COLO668 (cell line): ENCODE measurements at regions not wholly inside any gene's neighbourhood (a gene's known extent, or its start where the extent isn't known, plus 50 kb on each side); places are given as distances from the start of the nearest gene placed in this dataset.

Experiments used
- DNase-seq: peaks from one replicate; lab custom pipeline; 2025; ENCODE audit not compliant: unreplicated experiment; lab: John Stamatoyannopoulos, UW

GRCh38 chr3:7897655-7898054, 604.0 kb upstream of the LMCD1 start:
- DNase-seq: no peak

DNA sequence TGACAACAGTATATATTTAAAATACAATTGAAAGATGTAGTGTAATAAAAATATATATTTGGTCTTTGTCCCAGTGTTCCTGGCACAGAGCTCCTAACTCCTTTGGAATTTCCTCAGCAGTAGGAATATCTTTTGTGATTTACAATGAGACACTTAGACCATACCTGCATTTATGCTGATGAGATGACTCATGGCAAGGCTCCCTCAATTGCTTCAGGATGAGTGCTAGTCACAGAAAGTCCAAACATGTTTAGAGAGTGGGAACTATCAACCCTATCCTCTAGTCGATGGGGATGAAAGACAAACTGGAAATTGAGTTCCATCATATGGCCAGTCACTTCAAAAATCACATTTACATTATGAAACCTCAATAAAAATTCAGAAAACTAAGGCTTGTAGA, 588.3 kb upstream of the LMCD1 start:
- DNase-seq: no peak

DNA sequence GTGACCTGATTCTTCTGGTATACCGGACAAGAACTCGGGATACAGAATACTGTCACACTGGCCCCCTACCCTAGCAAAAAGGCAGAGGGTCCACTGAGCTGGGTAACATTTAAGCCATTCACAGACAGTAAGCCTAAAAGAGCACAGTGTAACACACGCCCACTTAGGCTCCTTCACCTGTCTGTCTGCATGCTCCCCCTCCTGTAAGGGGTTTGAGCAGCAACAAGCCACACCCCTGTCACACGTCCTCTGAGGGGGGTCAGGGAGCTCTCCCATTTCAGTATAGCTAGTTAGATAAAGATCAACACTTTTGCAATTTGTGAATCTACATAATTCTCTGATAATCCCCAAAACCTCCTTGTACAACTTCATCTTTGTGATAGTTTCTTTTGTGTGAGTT, 586.3 kb upstream of the LMCD1 start:
- no peak for DNase-seq

GRCh38 chr3:7917443-7918151, 584.0 kb upstream of the LMCD1 start:
- no peak for DNase-seq

- no peak for DNase-seq
Observed at GRCh38 chr3:7920211-7920610, 581.4 kb upstream of the LMCD1 start.

GRCh38 chr3:7924228-7924627, 577.4 kb upstream of the LMCD1 start:
- no peak for DNase-seq

DNA sequence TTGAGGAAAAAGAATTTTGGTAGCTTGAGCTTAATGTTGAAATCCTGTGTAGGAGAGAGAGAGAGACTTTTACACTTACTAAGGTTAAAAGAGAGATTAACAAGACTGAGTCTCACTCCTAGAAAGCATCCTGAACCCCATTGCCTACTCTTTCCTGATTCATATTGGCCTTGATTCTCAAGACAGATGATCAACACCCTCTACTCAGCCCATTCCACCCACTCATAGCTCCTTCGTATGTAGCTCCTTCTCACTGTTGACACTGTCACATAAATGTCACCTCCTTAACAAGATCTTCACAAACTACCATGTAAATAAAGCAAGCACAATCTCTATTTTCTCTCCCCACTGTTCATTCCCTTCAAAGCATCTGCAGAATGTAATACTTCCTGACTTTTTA, 574.6 kb upstream of the LMCD1 start:
- DNase-seq: no peak

DNA sequence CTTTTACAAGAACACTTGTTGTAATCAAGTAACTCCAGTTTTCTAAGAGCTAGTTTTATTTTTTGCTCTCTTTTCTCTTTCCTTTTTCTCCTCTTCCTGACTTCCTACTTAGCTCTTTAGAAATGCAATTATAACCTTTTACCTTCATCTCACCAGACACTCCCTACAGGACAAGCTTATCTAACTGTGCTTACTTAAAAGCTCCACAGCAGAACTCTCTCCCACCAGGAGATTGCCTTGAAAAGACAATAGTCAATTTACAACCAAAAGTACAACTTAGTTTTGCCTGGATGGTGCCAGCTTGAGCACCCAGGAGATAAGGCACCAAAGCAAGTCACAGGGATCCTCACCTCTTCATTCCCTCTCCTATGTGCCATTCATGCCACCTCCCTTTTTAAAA, 573.8 kb upstream of the LMCD1 start:
- DNase-seq: no peak

DNA sequence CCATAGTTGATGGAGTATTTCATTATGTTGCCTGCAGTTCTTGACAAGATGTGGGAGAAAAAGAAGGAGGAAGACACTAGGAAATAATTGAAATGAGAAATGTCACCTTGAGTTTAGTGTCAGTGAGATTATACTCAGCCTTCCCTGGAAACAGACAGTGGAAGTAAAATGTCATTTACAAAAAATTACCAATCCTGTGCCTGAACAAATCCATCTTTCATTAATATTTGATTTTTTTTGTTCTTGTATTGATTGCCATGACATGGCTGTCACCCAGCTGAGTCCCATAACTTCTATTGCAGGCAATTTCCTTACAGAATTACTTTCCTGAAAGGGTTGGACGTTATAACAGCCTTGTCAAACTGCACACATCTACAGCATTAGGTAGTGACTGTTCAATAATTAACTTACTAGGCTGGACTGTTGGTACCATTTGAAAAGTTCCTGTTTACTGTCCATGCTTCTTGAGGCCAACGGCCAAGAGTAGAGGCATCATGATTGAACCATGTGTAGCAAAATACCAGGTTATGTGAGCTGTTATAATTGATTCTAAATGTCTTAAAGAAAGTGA, 572.2 kb upstream of the LMCD1 start:
- no peak for DNase-seq

DNA sequence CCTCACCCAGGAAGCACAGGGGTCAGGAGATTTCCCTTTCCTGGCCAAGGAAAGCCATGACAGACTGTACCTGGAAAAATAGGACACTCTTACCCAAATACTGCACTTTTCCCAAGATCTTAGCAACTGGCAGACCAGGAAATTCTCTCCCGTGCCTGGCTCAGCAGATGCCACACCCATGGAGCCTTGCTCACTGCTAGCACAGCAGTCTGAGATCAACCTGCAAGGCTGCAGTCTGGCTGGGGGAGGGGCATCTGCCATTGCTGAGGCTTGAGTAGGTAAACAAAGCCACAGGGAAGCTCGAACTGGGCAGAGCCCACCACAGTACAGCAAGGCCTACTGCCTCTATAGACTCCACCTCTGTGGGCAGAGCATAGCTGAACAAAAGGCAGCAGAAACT, 567.3 kb upstream of the LMCD1 start:
- DNase-seq: no peak

DNA sequence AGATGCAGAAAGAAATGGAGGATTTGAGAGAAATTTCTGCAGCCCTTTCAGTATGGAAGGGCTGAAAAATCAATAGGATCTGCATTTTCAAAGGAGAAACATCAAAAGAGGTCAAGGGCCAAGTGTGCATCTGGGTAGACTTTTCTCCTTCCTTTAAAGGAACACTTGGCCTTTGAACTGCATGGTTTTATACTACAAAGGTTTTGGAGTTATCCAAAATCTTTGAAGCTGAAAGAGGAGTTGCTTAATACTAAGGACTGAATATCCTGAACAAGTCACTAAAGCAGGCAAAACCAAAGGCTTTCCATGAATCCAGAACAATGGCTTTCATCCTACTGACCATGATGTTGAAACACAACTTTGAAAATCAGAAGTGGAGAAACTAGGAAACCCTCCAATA, 553.7 kb upstream of the LMCD1 start:
- no peak for DNase-seq

DNA sequence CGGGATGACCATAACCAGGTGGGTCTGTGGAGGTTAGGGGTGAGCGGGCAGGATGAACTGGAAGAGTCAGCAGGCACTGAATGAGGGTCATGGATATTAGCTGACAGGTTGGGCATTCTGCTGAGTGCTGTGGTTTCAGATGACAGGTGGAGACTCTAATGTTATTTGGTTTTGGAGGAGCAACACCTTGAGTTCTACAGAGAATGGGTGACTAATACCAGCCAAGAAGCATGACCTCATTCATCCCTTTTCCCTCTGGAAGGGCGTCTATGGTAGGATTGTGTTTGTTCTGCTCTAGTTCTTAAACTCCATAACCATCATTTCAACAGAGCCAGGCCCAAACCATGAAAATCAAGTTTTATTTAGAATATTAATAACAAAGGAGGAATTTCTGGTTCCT, 550.7 kb upstream of the LMCD1 start:
- peak; percentile 8 for DNase-seq

GRCh38 chr3:7953449-7954014, 548.1 kb upstream of the LMCD1 start:
- peak; percentile 1 for DNase-seq

- no peak for DNase-seq
Observed at GRCh38 chr3:7957024-7957423, 544.6 kb upstream of the LMCD1 start.

DNA sequence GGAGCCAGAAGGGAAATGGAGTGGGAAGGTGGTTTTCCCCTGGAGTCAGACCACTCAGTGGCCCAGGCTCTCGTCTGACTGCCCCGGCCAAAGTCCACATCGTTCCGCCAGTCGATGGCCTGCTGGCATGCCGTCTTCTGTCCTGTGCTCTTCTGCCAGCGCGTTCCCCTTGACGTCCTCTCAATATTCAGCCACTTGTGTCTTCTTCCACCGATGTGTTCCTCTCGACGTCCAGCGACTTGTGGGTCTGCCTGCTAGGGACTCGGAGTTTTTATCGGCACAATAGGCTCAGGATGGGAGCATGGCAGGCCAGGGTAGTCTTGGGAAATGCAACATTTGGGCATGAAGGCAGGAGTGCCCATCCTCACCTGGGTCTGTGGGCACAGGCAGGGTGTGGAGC, 542.5 kb upstream of the LMCD1 start:
- no peak for DNase-seq

DNA sequence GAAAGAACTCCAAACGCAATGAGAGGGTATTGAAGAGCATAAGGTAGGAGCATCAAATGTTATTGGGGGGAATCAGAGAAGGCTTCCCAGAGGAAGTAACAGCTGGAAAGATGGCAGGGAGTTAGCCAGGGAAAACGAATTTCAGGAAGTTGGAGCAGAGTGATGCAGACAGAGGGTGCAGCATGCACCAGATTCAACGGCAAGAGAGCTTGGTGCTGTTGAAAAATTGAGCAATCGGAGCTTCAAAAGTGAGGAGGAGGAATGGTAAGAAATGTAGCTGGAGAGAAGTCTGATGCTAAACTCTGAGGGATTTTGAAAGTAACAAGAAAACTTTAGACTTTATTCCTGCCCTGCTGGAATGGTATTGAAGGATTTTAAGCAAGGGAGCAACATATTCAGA, 541.0 kb upstream of the LMCD1 start:
- no peak for DNase-seq

DNA sequence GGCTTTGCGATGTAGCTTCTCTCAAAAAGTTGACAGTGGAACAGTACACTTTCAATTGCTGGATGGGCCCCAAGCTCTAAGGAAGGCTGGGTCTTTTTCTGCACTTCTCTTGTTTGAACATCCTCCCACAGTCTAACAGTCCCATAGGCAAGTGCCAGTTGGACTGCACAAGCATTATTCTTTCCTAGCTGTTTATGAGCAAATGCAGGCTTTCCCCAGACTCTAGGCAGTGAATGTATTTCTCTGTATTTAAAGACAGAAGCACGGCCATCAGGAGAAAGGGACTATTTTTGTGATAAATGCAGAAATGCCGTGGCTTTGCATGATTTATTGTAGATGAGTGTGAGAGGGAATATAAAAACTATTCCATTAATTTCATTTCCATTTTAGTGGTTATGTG, 539.3 kb upstream of the LMCD1 start:
- no peak for DNase-seq

GRCh38 chr3:7964899-7965298, 536.7 kb upstream of the LMCD1 start:
- DNase-seq: no peak

DNA sequence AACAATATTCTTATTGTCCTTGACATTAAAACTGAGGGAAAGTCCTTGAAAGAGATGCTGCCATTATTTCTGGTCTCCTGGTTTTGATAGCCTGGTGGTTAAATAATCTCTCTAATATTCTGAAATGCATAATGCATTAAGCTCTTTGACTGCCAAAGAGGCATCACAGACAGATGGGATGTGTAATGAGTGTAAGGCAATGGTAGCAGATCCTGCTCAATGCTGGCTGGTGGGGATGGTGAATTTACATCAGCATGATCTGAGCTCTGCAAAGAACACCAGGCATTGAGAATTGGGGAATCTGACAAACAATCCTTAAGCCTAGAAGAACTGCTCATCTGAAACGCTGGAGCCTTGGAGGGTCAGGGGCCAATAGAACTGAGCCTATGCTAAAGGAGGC, 528.6 kb upstream of the LMCD1 start:
- DNase-seq: no peak

DNA sequence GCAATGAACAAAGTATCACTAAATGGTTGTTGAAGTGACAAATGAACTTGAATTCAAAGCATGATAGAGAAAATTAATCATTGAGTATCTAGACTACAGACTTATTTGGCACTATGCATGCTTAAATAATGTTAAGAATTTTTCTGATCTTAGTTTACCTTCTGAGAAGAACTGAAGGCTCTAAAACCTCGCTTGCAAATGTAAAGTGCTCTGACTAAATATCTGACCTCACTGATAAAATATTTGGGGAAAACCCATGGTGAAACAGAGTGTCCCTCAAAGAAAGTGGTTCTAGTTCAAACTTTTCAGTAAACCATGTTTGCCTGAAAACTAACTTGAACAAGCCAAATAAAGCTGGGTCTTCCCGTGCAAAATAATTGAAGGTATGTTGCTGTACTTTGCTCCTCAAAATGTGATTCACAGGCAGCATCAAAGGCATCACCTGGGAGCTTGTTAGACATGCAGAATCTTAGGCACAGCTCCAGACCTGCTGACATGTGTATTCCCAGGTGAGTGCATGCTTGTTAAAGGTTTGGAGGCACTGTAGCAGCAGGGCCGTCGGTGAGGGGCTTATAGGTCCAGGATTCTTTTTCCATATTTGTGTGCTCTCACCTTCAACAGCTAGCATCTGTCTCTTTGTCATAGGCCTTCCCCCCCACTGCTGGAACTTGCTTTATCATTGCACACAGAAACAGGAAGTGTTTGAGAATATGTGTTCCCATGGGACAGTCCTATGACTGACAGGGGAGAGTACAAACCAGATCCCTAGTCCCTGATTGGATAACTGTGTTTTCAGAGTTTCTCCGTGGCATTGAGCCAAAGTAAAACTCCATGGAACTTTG, 524.2 kb upstream of the LMCD1 start:
- DNase-seq: no peak

DNA sequence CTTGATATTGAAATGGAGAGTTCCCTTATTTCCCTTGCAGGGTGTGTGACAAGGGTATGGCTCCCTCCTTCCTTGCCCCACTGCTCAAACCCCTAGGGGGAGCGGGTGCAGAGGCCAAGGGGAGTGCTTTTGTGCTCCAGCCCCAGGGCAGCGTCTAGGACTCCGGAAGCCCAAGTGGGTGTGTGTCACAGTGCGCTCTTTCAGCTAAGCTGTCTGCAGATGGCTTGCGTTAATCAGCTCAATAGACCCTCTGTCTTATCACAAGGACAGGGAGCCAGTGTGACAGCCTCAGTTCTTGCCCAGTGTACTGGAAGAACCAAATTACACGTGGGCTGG, 523.6 kb upstream of the LMCD1 start:
- DNase-seq: no peak

DNA sequence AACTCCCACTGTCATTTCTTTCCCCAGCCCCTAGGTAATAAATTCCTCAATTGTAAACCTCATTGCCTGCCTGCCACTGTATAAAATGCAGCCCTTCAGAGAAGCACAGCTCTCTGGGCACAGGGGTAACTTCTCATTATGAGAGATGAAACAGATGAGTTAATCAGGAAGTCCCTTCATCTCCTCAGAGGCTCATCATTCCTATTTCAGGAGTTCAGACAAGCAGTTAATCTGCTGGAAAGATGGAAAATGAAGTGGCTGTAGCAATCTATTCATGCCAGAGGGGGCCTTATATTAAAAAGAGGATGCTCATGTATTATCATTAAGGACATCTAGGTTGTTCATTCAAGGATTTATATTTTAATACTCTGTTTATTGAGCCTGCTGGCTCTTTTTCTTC, 519.5 kb upstream of the LMCD1 start:
- no peak for DNase-seq
